ENCODE measurements at regions not wholly inside any gene's neighbourhood (a gene's known extent, or its start where the extent isn't known, plus 50 kb on each side); places are given as distances from the start of the nearest gene placed in this dataset.

DNA sequence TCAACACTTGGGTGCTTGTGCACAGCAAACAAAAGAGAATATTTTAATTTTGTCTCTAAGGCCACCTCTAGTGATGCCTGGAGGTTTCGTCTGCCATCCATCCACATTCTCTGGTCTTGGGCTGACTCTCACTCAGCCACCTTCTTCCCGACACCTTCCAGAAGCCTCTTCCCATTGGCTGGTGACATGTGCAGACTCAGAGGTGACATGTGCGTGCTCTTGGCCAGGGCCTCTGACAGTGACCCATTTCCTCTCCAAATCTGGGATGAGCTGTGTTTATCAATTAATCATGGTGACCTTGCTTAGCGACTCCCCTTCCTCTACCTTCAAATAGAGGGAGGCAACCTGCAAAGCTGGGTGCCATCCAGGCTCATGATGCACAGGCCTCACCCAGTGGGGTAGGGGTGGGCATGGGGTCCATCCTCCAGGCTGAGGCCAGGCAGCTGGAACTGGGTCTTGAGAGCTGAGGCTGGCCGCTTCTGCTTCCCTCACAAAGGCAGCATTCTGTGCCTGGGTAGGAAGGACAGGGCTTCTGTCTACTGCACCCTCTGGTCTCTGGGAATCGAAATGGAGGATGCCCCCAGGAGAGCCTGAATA lies 91.8 kb downstream of the DHCR7 start:
- DNase-seq = no peak

DNA sequence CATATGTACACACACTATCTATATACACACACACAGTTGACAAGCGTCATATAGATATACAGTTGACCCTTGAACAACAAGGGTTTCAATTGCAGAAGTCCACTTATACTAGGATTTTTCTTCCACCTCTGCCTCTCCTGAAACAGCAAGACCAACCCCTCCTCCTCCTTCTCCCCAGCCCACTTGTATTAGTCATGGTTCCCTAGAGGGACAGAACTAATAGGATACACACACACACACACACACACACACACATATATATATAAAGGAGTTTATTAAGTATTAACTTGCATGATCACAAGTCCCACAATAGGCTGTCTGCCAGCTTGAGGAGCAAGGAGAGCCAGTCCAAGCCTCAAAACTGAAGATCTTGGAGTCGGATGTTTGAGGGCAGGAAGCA lies 92.9 kb downstream of the DHCR7 start:
- DNase-seq = no peak

DNA sequence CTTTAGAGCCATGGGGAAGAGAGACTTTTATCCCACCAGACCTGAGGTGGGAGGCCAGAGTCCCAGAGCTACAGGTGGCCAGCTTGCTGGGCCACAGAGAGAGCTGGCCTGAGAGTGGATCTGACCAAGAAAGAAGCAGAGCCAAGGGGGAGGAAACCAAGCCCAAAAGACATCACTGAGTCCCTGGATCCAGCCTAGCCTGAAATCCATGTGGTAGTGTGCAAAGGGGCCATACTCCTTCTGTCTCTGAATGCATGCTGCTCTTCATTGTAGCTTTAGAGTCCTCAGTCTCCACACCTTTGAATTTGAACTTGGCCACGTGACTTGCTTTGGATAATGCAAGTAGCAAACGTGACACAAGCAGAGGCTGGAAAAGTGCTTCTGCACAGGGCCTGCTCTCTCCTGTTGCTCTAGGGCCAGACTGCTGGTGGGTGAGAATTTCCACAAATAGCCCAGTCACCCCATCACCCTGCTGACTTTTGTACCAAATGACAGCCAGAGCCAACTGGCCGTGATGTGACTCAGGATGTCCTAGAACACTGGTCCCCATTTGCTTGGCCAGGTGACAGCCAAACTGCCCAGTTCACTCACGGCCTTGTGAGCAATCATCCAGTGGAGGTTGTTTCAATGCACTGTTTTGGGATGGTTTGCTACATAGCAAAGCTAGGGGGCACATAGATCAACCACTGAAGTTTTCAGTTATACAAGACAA lies 93.6 kb downstream of the DHCR7 start:
- DNase-seq = no peak

DNA sequence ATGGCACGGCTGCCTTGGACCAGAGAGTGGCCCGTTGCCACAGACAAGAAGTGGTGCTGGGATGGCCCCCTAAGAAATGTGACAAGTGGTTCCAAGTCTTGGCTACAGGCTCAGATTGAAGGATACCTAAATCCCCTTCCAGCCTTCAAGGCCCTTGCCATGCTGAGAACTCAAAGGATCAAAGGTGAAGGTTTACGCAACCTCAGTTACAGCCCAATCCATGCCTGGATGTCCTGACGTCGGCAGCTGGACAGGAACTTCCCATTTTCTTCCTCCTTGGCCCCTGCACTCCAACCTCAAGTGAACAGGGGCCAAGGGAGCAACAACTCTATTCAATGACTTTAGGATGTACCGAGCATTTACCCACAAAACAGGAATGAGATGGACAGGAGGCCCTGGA lies 95.4 kb downstream of the DHCR7 start:
- no peak for DNase-seq

DNA sequence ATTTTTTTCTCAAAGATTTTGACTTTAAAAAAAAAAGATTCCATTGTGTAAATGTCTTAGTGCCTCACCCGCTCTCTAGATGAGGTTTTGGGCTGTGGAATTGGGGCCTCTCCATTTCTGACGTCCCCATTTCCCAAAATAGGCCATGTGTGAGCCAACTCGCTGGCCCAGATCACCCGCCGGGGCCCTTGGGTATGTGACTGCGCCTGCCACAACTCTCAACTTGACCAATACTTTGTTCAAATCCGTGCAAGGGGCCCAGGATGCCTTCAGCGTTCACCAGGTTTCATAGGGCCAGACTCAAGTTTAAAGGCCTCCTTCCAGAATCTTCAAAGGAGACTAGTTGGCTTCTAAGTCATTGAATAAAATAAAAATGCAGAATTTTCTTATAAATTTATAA lies 96.0 kb downstream of the DHCR7 start:
- DNase-seq = no peak

DNA sequence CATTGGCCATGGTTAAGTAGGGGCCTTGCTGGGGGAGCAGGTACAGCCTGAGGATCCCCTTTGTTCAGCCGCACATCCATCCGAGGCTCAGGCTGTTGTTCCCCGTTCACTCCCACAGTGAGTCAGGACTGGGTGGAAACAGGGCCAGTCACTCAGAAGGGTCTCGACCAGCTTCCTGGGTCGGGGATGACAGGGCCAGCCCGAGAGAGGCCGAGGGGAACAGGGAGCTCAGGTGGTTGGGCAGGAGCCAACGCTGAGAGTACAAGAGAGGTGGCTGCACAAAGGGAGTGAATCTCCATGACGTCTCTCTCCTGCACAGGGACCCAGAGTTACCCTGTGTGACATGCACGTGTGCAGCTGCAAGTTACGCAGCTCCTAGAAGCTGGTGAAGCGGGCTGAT lies 97.2 kb upstream of the SHANK2 start:
- no peak for DNase-seq

DNA sequence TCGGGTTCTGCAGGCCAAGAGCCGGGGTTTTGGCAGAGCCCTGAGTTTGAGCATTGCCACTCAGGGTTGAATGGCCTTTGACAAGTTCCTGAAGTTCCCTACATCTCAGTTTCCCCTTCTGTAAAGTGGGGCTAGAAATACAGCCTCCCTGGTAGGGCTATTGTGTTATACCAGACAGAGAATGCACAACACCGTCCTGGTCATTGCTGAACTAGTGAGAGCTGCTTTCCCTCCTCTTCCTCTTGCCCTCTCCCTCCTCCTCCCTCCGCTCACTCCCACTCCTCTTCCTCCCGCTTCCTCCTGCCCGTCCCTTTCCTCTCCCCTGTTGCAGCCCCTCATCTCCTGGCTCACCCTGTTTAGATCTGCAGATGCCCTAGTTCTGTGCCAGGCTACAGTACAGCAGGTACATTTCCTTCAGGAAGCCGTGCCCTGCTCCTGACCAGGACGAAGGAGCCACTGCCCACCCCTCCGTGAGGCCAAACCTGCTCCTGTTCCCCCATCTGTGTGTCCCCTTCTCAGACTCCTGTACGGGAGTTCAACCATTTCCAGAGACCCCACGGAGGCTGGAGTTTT lies 91.5 kb upstream of the SHANK2 start:
- DNase-seq = no peak

DNA sequence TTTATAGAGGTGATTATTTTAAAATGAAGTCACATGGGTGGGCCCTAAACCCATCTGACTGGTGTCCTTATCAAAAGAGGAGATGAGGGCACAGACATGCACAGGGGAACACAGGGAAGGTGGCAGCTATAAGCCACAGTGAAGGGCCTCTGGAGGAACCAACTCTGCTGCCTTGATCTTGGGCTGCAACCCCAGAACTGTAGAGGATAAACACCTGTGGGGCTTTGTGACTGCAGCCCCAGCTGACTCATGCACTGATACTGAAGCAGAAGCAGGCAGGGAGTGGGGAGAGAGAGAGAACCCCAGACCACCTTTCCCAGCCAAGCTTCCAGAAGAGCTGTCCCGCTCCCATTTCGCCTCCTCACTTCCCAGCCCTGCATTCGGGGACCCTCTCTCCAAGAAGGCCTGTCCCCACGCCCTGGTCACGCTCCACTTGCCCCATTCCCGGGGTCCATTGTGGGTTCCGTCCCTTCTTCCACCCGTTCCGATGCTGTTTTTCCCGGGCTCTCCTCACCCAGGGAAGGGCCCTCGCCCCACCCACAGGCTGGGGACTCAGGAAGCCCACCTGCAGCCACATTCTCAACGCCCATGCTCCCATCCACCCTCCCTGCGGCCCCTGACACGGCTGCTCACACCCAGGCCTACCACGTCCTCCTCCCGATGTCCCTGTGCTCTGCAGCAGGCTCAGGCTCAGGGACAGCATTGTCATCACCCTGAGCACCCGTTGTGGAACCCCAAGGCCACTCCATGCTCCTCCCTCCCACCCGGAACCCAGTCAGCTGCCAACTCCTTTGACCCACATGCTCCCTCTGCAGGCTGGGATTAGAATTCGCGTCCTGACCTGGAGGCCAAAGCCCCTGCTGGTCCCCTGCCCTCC lies 90.8 kb upstream of the SHANK2 start:
- peak; percentile 55 for DNase-seq

DNA sequence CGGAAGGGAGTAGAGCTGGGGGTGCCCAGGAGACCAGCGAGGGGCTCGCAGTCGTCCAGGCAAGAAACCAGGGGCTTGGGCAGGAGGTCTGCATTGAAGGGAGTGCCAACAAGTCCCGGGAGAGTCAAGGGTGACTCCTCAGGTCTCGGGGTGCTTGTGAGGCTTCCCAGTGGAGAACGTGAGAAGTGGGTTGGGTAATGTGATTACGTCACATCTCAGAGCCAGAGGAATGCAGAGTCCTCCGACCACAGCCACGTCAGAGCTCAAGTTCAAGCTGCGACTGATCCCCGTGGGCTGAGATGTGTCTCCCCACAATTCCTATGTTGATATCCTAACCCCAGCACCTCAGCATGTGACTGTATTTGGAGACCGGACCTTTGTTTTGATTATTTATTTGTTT lies 89.7 kb upstream of the SHANK2 start:
- no peak for DNase-seq

DNA sequence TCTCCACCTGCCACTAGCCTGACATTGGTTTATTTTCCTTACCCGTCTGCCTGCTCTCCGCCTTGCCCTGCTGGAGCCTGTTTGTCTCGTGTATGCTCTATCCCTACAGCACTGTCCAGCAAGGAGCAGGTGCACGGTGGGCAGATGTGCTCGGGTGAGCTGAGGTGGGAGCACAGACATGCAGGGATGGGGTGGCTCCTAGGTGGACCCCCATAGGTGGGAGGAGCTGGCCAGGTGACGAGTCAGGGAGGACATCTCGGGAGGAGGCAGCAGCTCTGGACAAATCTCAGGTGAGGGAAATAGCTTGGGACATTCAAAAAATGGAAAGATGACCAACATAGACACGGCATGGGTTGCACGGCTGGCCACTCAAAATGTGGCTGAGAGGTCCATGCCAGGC lies 89.2 kb upstream of the SHANK2 start:
- no peak for DNase-seq

DNA sequence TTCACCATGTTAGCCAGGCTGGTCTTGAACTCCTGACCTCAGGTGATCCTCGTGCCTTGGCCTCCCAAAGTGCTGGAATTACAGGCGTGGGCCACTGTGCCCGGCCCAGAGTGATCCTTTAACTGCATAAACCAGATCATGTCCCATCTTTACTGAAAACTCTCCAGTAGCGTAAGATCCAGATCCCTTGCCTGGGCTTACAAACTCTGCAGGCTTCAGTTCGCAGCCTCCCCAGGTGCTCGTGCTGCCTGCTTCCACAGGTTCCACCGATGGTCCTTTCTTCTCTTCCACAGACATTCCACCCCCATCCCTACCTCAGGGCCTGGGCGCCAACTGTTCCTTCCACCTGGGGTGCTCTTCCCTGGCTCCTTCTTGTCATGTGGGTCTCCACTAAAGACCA lies 88.8 kb upstream of the SHANK2 start:
- no peak for DNase-seq

DNA sequence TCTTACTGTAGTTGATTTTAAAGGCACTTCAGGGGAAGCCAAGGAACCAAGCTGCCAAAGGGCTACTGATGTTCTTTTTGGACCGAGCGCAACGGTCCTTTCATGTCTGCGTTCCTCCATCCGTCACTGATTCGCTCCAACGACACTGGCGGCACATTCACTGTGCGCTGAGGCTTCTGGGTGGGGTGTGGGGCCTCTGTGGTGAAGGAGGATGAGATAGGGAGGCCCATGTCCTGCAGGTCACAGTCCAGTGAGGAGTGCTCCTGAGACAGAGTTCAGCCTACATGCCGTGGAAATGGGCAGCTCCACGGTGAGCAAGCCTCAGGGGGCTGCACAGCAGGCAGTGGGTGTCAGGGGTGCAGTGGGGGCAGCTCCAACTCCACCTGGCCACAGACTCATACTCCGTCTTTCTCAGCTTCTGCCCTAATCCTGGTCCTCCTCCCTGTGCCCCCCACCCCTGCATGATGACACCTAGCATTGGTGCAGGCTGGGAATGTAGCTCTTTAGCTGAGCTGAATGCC lies 87.8 kb upstream of the SHANK2 start:
- DNase-seq = no peak

DNA sequence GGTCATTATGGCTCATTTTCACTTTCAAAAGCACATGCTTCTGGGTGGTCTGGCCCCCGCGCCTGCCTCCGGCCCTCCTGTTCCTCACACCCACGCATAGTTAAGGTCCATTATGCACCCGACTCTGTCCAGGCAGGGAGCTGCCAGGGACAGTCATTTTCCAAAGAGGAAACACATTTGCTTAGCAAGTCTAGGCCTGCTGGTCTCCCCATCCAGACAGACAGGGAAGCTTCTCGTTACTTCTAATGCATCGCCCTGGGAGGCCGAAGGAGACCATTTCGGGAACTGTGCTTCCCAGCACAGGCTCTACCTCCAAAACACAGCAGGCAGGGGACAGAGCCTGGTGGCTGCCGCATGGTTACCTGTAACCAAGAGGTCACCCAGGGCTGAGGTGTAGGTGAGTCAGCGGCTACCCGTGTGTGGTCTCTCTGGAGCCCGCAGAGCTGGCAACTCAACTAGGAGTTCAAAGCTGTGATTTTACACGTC lies 87.1 kb upstream of the SHANK2 start:
- DNase-seq = peak; percentile 7

DNA sequence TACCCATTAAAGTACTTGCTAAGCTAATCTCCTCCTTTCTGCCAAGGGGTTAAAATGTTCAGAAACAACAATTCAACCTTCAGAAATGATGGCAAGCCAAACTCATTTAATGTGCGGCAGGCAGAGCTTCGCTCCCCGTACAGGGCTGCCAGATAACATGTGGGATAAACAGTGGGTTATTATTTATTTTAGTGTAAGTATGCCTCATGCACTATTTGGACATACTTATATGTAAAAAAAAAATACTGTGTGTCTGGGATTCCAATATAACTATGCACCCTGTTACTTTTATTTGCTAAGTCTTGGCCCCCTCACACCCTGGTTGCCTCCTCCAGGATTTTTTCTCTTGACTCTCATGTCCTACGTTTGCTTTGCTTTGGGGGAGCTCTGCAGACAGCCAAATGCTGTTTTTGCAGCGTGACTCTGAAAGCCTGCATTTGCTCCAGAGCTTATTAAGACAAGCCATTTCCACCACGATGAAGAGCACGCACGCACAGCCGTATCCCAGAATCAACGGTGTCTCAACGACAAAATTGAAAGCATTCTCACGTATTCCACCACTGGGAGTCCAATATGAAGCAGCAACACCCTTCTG lies 86.5 kb upstream of the SHANK2 start:
- DNase-seq = peak; percentile 6

DNA sequence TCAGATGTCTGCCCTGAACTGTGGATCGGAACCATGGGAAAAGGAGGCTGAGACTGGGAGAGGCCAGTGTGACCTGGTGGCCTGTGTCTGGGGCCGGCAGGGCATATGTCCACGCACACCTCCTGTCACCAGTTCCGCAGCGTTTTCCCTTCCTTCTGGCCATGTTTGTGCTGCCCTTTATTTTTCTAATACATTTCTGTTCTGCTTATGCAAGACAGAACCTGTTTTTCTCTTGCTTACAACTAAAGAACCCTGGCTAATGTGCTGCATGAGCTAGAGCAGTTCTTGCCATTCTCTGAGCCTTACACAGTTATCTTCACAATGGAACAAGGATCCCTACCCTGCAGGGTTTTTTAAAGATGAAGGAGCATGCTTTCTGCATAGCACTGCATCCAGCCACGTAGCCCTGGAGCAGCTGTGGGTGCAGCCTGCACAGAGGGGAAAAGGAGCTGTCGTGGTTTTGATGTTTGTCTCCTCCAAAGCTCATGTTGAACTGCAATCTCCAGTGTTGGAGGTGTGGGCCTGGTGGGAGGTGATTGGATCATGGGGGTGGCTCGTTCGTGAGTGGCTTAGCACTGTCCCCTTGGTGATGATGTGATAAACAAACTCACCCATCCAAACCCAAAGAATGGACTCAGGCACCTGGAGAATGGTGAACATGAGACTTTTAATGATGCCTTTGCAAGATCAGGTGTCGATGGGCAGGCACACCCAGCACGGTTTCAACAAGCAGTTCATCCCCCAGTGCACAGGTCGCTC lies 84.8 kb upstream of the SHANK2 start:
- no peak for DNase-seq

DNA sequence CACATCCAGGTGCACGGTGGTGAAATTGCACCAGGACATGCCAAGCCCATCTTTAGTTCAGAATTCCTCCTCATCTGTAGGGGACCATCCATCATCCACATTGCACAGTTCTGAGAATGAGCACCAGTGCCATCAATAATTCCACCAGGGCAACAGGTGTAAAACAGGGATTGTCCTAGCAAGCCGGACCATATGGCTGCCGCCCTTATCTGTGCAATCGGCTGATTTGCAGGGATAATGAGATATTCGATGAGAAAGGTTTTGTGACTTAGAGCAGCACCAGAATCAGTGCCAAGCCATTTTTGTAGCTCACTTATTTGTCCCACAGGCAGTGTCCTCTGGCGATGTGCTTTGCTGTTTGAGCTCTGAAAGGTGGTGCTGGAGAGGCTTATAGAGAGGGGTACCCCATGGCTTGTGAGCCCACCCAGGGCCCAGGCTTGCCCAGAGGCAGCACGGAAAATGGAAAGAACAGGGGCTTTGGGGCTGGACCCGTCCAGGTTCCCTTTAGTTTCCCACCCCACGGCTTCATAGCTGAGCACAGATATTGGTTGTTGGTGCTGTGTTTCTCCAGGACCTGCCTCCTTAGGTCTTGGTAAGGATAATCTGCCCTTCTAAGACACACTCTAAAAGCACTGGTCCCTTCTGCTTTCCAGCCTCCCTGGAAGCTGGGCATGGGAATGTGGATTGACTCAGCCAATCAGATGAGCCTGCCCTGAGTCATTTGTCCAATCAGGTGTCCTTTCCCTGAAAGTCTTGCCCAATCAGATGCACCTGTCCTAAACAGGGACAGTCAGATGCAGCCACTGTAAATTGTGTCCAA lies 84.0 kb upstream of the SHANK2 start:
- DNase-seq = no peak

DNA sequence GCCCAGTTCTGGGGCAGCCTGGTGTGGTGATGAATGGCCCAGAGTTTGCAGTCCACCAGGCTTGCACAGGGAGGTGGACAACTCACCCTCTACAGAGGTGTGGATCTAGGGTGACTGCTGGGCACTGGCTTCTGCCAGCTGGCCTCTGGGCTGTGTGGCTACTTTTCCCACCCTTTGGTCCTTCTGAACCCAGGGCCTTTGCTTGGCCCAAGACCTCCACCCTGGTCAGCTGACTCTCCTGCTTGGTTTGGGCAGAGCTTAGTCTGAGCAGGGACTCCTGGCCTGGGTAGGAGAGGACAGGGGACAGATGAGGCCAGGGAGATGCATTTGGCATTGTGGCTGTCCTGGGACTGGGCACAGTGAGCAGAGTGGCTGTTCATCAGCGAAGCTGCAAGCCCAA lies 83.0 kb upstream of the SHANK2 start:
- no peak for DNase-seq

DNA sequence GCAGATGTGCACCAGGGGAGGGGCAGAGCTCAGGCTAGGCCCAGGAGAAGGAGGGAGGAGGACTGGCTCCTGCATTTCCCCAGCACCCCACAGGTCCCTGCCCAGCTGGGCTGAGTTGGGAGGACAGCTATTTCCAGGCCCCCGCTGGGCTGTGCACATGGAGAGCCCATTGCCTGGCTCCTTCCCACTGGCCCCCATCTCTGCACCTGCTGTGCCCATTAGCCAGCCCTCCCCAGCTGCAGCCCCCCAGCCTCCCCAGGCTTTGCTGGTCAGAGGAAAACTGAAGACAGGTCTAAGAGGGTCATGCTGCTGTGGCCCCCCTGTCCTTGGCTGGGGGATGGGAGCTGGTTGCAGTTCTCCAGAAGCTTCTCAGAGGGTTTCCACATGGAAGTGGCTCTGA lies 81.8 kb upstream of the SHANK2 start:
- no peak for DNase-seq

DNA sequence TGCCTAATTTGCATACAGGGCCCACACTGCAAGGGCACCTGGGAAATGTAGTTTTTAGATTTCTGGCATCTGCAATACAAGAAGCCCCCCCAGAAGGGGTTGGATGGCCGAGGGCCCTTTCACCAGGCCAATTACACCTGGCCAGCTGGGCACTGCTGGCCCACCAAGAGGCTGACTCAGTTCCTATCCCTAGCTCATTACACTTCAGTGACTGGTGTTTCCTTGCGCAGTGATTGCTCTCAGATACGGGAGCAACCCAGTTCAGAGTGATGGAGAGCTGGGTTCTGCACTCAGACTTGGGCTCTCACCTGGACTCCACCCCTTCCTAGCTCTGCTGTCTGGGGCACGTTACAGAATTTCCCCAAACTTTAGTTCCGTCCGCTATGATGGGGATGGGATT lies 81.1 kb upstream of the SHANK2 start:
- no peak for DNase-seq

DNA sequence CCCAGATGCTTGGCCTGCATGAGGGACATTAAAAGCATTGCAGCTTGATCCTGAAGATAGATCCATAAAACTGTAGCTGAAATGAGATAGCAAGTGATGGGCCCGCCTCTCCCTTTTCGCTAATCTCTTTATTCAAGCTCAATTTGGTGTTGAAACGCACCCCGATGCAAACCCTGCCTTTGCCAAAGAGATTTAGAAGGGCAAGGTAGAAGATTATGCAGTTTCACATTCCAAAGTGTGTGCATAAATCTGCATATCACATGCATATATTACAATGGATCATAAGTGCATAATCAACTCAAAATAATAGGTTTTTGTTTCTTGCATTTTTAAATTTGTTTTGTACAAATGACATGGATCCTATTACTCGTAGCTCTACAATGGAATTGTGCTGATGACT lies 80.1 kb upstream of the SHANK2 start:
- DNase-seq = no peak

DNA sequence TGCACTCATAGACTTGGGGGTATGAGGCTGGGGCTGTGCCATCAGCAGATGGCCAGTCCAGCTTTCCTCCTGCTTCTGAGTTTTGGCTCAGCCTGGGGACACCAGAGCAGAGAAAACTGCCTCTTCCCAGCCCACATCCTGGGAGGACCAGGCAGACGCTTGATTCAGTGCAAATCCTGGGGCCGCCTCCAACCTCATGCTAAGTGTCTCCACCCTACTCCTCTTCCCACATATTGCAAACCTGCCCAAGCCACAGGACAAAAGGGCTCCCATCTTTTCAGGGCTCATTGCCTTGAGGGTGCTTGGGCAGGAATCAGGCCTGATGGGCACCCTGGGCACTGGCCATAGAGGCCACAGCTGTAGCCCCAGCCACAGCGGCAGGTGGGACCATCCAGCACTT lies 79.7 kb upstream of the SHANK2 start:
- DNase-seq = no peak

Measured in eye (tissue), 1 donor.